Mammary epithelial cell (primary cell): ENCODE measurements at regions not wholly inside any gene's neighbourhood (a gene's known extent, or its start where the extent isn't known, plus 50 kb on each side); places are given as distances from the start of the nearest gene placed in this dataset.

Experiments used
- EZH2 ChIP-seq: IDR thresholded peaks from 2 replicates; pipeline ENCODE4 v1.6.1; 2012; ENCODE audit warnings: low read length, inconsistent platforms, borderline replicate concordance
- TF ChIP-seq, protein P1 (sequence below), 2 donors: IDR thresholded peaks in 1 of 2; conservative IDR thresholded peaks in 1 of 2; 2 replicates each; pipeline ENCODE4 v1.5.1; 2011 to 2012; ENCODE audit warnings: inconsistent platforms in 2 of 2, low read length in 2 of 2, mild to moderate bottlenecking in 2 of 2, control low read depth in 1 of 2, low read depth in 1 of 2; ENCODE audit not compliant: insufficient read depth in 1 of 2; ENCODE audit errors: extremely low read depth in 1 of 2

GRCh38 chr12:85448548-85449139, 168.6 kb downstream of the ALX1 start:
- TF ChIP-seq, protein P1, sequence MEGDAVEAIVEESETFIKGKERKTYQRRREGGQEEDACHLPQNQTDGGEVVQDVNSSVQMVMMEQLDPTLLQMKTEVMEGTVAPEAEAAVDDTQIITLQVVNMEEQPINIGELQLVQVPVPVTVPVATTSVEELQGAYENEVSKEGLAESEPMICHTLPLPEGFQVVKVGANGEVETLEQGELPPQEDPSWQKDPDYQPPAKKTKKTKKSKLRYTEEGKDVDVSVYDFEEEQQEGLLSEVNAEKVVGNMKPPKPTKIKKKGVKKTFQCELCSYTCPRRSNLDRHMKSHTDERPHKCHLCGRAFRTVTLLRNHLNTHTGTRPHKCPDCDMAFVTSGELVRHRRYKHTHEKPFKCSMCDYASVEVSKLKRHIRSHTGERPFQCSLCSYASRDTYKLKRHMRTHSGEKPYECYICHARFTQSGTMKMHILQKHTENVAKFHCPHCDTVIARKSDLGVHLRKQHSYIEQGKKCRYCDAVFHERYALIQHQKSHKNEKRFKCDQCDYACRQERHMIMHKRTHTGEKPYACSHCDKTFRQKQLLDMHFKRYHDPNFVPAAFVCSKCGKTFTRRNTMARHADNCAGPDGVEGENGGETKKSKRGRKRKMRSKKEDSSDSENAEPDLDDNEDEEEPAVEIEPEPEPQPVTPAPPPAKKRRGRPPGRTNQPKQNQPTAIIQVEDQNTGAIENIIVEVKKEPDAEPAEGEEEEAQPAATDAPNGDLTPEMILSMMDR (conservative IDR thresholded peaks at IDR 0.05 in 1 of 2, IDR thresholded peaks at IDR 0.05 in 1 of 2; ENCODE audit: extremely low read depth in 1 of 2, insufficient read depth in 1 of 2, low read depth in 1 of 2, low read length in 2 of 2): peak; percentile 40 to 52
- TF ChIP-seq EZH2: no peak
